OCI-LY3 (cell line): ENCODE measurements at regions not wholly inside any gene's neighbourhood (a gene's known extent, or its start where the extent isn't known, plus 50 kb on each side); places are given as distances from the start of the nearest gene placed in this dataset.

ENCODE experiments used
- CTCF ChIP-seq: fragments of 200-600, 300-600 bp; sonication (generic); IDR thresholded peaks from 2 replicates; pipeline ENCODE4 v1.5.1; 2014; ENCODE audit warnings: antibody characterized with exemption, low read length, low read depth
- EZH2phosphoT487 ChIP-seq: fragments of 200-600 bp; shearing (Covaris generic); IDR thresholded peaks from 2 replicates; pipeline ENCODE4 v1.6.1; 2018; ENCODE audit warnings: antibody characterized with exemption, mixed run types, low read depth

DNA sequence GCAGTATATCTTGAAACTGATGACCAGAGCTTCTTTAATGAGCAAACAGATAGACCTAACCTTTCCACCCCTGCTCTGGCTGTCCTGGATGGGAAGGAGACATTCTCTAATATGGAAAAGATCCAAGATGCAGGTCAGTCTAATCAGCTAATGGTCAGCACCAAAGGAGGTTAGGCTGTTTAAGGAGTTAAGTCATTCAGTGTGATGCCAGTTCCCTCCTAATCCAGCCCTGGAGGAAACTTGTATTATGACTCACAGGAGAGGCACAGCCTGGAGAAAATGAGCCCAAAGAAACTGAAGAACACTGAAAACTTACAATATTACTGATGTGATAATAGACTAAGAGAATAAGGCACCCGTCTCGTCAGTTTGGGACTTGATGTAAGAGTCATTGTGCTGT lies 323.0 kb downstream of the HNRNPD start:
- no peak for TF ChIP-seq EZH2phosphoT487
- no peak for TF ChIP-seq CTCF
